Heart right ventricle (tissue), 16 donors: ENCODE measurements at regions not wholly inside any gene's neighbourhood (a gene's known extent, or its start where the extent isn't known, plus 50 kb on each side); places are given as distances from the start of the nearest gene placed in this dataset.
A peak's percentile ranks its signal among the peaks of the same experiment; 100 is the strongest.

Source experiments
- ATAC-seq, 8 donors: fragments of 200-7000 bp; cut with Tn5 transposase; one replicate each; pipeline ENCODE4 v1.9.1; 2020; ENCODE audit warnings: mild to moderate bottlenecking in 8 of 8, moderate library complexity in 8 of 8, moderate number of reproducible peaks in 1 of 8
- DNase-seq, 2 donors: peaks; one replicate each; pipeline ENCODE4 v3.0.0-alpha.2; 2020
- H3K27ac ChIP-seq, 10 donors: fragments of 200-600 bp; sonication (generic) in 2 of 10; one replicate each; pipeline versions ENCODE4 v1.5.0 to v1.8.0; 2020 to 2022; ENCODE audit warnings: mild to moderate bottlenecking in 3 of 10
- H3K27me3 ChIP-seq, 7 donors: fragments of 200-600 bp; one replicate each; pipeline ENCODE4 v1.8.0; 2021 to 2022; ENCODE audit warnings: mild to moderate bottlenecking in 2 of 7
- H3K36me3 ChIP-seq, 9 donors: fragments of 200-600 bp; sonication (generic) in 1 of 9; one replicate each; pipeline versions ENCODE4 v1.5.0 to v1.8.0; 2020 to 2022; ENCODE audit warnings: mild to moderate bottlenecking in 2 of 9
- H3K4me1 ChIP-seq, 9 donors: fragments of 200-600 bp; sonication (generic) in 1 of 9; one replicate each; pipeline versions ENCODE4 v1.5.0 to v1.8.0; 2020 to 2022; ENCODE audit warnings: mild to moderate bottlenecking in 4 of 9
- H3K4me3 ChIP-seq, 10 donors: fragments of 200-600 bp; sonication (generic) in 2 of 10; one replicate each; pipeline versions ENCODE4 v1.5.0 to v1.8.0; 2020 to 2022; ENCODE audit warnings: mild to moderate bottlenecking in 7 of 10, moderate library complexity in 2 of 10
- H3K9me3 ChIP-seq, 11 donors: fragments of 200-600 bp in 10 of 11; sonication (generic) in 2 of 11; one replicate each; pipeline versions ENCODE4 v1.5.0 to v1.8.0; 2013 to 2022; ENCODE audit warnings: mild to moderate bottlenecking in 2 of 11, control low read depth in 1 of 11, moderate library complexity in 1 of 11
- CTCF ChIP-seq, 9 donors: fragments of 200-600 bp; sonication (generic) in 2 of 9; IDR thresholded peaks; one replicate each; pipeline versions ENCODE4 v1.5.0 to v1.8.0; 2021 to 2022; ENCODE audit warnings: antibody characterized with exemption in 9 of 9, mild to moderate bottlenecking in 5 of 9, moderate library complexity in 1 of 9
- WGBS, 2 donors: extraction: QIAGEN DNeasy Blood & Tissue Kit; methylation state at CpG; one replicate each; pipeline ENCODE4 v1.1.7; 2013; ENCODE audit warnings: inconsistent platforms in 1 of 2; 5-methylcytosine and 5-hydroxymethylcytosine counted together
- intact Hi-C, 10 donors: fragments of 100-400 bp; cut with DNase I; formaldehyde crosslinking; loops; one replicate each; pipeline versions ENCODE4 v1.11.1 to v1.14.2; 2022
- donor health status: Arrhythmogenic right ventricular cardiomyopathy.
- donor health status: ischemic (EF 13 %, LVEDD 7.1; RV severe dilation, severe dysfunction).
- donor health status: healthy with polysubstance abuse.
- donor health status: DM: no; HTN: yes; CAD: no.
- donor health status: DM: no; HTN: no; CAD: no.
- donor health status: ischemic (EF 25% LVEDD 6.9; RV normal size, moderate dysfunction).
- donor health status: ischemic (EF 25% LVEDD 5.7; RV mildly dilated, moderate dysfunction).
- donor health status: healthy.
- donor health status: DM: yes; HTN: yes; CAD: no.
- donor health status: Ischemic cardiomyopathy.
- donor health status: ischemic (EF 35%, LVEDD 5.7; RV mildly dilated, moderate dysfunction).
- donor health status: nonischemic (EF 11% LVEDD 7.7; RV severe dilation, severe dysfunction).
- donor health status: DM: yes; HTN: yes; CAD: no.
- donor health status: PGD.
- donor health status: ischemic (EF 29% LVEDD 5.4; RV normal size, mild dysfunction).
- donor health status: nonischemic (EF 23%, LVEDD 6.1; RV moderate dilation, normal function).

- Histone ChIP-seq H3K4me1 (no peaks in the 10 kb centered on the region), H3K9me3 (peaks cover 0 to under 1% (median 0%) of the 10 kb centered on the region in 11 donors), H3K4me3 (no peak overlapping the region), H3K36me3 (no peaks in the 10 kb centered on the region), H3K27ac (no peak overlapping the region), H3K27me3 (no peaks in the 10 kb centered on the region)
- no peak for TF ChIP-seq CTCF (IDR thresholded peaks at IDR 0.05)
- intact Hi-C loops = no loop called here
- ATAC-seq = no peak
- WGBS, 2 donors = 95 to 98% methylated on average over 1 of the region's 1 CpG
- DNase-seq = no peak
These were observed 200.5 kb downstream of the KIF20B start for GRCh38 chr10:89901895-89902294.

- Histone ChIP-seq H3K36me3 (no peaks in the 10 kb centered on the region), H3K4me3 (no peak overlapping the region), H3K4me1 (no peaks in the 10 kb centered on the region), H3K27me3 (no peaks in the 10 kb centered on the region), H3K27ac (no peak overlapping the region), H3K9me3 (no peaks in the 10 kb centered on the region)
- ATAC-seq (no peak), DNase-seq (no peak)
- intact Hi-C loops = no loop called here
- 81 to 89% methylated on average over 4 of the region's 4 CpGs for WGBS, 2 donors
- no peak for TF ChIP-seq CTCF (IDR thresholded peaks at IDR 0.05)
These were observed 203.4 kb downstream of the KIF20B start for GRCh38 chr10:89904755-89905154.

- no peak for TF ChIP-seq CTCF (IDR thresholded peaks at IDR 0.05)
- H3K27ac ChIP-seq = peak overlapping the region in 1 of 10 donors; percentile 10
- ATAC-seq (no peak), DNase-seq (no peak)
- peaks cover 0 to 7% (median 0%) of the 10 kb centered on the region in 9 donors for H3K4me1 ChIP-seq
- H3K4me3 ChIP-seq = no peak overlapping the region
- peaks cover 0 to 8% (median 0%) of the 10 kb centered on the region in 7 donors for H3K27me3 ChIP-seq
- no peaks in the 10 kb centered on the region for H3K36me3 ChIP-seq
- intact Hi-C loops = no loop called here
- WGBS, 2 donors = 60 to 64% methylated on average over 3 of the region's 3 CpGs
- H3K9me3 ChIP-seq = no peaks in the 10 kb centered on the region
These were observed 208.4 kb downstream of the KIF20B start for GRCh38 chr10:89909752-89910151.

GRCh38 chr10:89915021-89915420 lies 213.6 kb downstream of the KIF20B start:
- Histone ChIP-seq H3K4me3 (no peak overlapping the region), H3K27me3 (peaks cover 0 to 9% (median 0%) of the 10 kb centered on the region in 7 donors), H3K9me3 (no peaks in the 10 kb centered on the region), H3K4me1 (peaks cover 0 to 5% (median 0%) of the 10 kb centered on the region in 9 donors), H3K27ac (no peak overlapping the region), H3K36me3 (no peaks in the 10 kb centered on the region)
- no peak for DNase-seq
- TF ChIP-seq CTCF (IDR thresholded peaks at IDR 0.05) = no peak
- 78 to 81% methylated on average over 2 of the region's 2 CpGs for WGBS, 2 donors
- ATAC-seq = no peak
- intact Hi-C loops = no loop called here
